ENCODE measurements at regions not wholly inside any gene's neighbourhood (a gene's known extent, or its start where the extent isn't known, plus 50 kb on each side); places are given as distances from the start of the nearest gene placed in this dataset.

DNA sequence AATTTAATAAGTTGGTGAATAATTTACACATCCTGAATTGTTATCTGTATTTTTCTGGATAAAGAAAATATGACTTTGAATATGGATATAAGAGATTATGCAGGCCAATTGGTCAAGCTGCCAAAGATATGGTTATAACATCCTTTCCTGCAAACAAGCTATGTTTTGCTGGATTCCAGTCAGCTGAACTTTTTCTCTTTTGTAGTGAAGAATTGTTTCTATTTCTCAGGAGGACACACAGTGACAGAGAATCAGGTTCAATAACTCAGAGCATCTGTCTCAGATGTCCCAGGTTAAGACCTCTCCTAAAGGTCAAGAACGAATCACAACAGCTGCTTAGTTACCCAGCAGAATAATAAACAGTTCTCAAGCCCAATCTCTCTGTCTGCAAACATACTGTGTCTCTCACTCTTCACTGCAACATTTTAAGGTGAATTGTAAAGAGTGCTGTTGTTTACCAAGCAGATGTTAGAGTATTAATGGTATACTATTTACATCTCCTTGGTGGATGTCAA is 189.5 kb upstream of the ANKRD50 start:
- FAIRE-seq (no peak), DNase-seq (ENCODE audit: low spot score) (no peak)

DNA sequence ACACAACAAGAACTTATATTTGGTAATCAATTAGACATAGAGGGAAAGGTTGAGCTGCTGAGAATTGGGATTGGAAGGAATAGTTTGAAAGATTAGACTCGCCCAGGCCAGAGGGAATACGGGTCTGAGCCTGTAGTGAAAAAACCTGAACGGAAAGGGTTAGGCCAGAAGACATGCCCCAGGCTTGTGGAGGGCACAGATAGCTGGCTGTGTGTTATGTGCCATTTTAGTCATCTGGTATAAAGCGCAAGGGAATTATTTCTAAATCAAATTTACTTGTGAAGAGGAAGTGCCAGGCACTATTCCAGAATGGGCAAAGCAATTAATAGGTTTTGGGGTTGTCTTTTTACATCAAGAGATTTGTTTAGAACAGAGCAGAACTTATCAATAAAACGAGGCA is 187.5 kb upstream of the ANKRD50 start:
- DNase-seq (ENCODE audit: low spot score) = no peak
- FAIRE-seq = no peak

DNA sequence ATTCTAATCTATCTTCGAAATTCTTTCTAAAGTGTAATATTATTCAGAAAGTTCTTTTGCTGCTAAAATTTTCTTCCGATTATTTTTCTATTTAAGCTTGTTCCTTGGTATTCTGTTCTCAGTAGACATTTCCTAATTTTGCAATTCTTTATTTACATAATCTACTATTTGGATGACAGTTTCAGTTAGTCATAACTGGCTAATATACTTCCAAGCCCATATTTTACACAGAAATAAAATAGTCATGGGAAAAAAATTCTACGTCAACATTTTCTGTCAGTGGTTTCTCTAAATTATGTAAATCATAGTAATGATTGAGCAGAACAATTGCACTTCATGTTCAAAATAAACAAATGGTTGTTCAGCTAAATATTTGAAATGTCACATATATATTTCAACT is 178.0 kb upstream of the ANKRD50 start:
- FAIRE-seq (no peak), DNase-seq (ENCODE audit: low spot score) (no peak)

DNA sequence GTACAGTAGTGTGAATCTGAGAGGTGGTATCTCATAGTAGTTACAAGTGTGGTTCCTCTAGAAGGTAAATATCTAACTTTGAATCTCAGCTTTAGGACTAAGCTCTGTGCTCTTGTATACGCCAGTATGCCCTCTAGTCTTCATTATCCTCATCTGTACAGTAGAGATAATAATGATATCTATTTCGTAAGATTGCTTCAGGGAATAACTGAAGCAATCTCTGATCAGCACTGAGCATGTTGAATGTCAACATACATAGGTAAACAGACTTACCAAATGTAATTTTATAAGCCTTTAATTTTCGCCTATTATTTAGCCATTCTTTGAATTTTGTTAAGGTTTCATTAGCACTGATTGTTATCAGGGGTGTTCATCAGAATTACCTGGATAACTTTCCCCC is 175.2 kb upstream of the ANKRD50 start:
- no peak for FAIRE-seq
- no peak for DNase-seq (ENCODE audit: low spot score)

DNA sequence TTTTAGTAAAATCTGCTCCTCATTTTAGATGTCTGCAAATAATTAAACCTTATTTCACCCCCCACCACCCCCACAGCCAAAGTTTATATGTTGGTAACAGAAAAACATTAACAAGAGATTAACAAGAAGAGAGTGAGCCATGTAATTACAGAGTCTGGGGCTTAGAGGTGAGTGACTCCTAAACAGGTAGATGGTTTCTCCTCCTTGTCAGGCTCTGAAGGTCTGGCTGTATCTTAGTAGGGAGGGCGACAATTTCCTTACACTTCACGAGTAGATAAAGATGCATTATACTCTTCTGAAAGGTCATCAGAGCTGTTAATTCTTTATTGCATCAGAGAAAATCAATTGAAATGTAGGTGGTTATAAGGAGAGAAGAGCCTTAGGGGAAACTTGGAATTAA is 171.8 kb upstream of the ANKRD50 start:
- no peak for FAIRE-seq

DNA sequence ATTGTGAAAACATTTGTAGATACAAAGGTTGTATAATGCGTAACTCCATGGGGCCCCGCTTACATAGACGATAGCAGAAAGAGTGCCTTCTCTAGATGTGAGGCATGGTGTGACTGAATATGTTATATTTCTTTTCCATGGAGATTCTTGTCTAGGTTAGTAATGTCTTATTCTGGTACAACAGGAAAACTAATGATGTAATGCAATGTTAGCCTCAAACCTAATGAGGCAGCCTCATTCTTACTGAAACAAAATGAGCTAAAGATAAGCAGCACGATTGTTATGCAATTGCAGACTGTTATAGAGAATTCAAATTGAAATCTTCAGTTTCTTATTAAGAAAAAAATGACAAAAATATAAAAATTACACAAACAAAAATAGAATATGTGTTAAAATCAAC is 171.1 kb upstream of the ANKRD50 start:
- FAIRE-seq = no peak
- DNase-seq (ENCODE audit: low spot score) = no peak

More for the DNA sequence above, 171.8 kb upstream of the ANKRD50 start:
- no peak for DNase-seq (ENCODE audit: low spot score)

DNA sequence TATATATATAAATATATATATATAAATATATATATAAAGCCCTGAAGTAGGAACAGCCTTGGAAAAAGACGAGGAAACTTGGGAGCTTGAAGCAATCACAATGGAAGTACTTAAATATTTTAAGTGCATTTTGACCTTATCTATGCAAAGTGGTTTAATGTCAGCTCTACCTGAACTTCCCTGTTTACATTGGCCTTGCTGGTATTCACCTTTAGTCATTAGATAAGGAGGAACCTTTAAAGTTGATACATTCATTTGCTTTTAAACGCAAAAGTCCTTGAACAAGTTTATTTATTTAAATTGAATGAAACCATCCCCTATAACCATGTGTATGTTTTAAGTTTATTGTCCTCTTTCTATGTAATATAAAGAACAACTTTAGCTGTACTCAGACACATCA is 166.7 kb upstream of the ANKRD50 start:
- FAIRE-seq = no peak

DNA sequence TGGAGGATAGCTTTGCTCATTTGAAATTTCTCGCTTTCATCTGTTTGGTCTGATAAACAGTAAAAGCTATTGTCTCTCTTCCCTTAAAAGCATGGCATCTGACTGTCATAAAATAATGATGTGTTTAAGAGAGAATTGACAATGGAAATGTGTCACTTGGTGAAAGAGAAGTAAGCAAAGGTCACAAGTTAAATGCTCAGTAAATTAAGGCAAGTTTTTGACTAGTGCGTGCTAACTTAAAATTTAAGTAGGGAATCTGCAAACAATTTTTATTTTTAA is 161.6 kb upstream of the ANKRD50 start:
- FAIRE-seq (no peak), DNase-seq (ENCODE audit: low spot score) (no peak)

More for the DNA sequence above, 166.7 kb upstream of the ANKRD50 start:
- DNase-seq (ENCODE audit: low spot score) = no peak

DNA sequence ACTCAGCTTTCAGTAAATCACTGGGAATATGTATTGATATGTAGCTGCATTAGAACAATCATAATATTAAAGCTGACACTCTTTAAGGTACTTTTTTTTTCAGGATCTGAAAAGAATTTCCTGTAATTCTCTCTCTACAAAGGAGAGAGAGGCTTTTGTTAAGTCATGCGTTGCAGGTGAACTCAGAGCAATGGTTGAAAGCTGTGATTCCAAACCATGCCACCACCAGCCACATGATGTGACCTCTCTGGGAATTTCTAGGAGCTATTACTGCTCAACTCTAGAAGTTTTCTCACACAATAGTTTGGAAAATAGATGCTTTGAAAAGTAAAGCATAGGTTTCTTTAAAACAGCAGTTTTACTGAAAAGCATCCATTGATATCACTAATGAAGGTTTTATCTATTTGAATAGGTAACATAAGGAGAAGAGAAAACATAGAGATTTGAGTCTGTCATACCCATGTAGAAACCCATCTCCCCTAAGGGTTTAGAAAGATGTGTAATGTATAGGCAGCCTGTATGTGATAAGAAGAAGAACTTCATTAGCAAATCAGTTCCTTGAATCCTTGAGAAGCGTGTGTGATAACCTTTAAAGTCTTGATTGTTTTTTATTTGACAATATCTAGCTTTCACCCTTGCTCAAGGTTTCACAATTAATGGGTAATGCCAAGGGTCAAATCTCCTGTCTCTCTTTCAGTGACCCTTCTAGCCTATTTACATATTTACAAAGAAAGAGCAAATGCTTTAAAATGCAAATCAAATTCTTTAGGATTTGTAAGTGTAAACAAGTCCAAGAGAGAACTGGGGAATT is 161.0 kb upstream of the ANKRD50 start:
- DNase-seq (ENCODE audit: low spot score) (no peak), FAIRE-seq (no peak)

DNA sequence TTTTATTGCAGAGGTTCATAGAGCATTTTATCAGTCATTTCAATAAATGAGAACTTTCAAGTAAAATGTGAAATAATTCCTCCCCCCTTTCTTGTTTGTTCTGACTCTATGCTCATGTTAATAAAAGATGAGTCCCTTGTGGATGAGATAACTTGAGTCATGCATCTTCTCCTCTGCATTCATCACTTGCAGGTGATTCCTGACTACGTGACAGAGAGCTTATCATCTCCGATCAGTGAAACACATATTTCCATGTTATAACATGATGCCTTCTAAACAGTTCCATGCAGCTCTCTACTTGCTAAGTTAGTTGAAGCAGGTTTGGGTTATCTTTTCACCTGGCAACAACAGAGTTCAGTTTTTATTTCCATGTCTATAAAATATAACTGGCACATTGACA is 160.1 kb upstream of the ANKRD50 start:
- no peak for FAIRE-seq
- DNase-seq (ENCODE audit: low spot score) = no peak

DNA sequence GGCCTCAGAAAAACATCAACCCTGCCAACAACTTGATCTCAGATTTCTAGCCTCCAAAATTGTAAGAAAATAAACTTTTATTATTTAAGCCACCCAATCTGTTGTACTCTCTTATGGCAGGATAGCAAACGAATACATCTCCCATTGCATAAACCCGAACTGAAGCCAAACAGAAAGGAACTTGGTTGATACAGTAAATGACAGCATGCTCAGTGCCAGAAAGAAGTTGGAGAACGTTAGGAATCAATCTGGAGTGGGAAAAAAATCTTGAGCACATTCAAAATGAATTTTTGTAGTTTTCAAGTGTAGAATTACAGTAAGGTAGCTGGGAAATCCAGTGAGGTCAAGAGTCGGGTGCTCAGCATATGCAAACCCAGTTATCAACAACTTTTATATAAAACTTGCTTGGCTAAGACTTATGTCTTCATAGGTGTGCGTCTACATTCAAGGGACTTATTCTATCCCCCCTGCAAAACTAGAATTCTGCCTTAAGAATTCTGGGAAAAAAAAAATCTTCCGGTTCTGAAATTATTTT is 157.5 kb upstream of the ANKRD50 start:
- FAIRE-seq (no peak), DNase-seq (ENCODE audit: low spot score) (no peak)

DNA sequence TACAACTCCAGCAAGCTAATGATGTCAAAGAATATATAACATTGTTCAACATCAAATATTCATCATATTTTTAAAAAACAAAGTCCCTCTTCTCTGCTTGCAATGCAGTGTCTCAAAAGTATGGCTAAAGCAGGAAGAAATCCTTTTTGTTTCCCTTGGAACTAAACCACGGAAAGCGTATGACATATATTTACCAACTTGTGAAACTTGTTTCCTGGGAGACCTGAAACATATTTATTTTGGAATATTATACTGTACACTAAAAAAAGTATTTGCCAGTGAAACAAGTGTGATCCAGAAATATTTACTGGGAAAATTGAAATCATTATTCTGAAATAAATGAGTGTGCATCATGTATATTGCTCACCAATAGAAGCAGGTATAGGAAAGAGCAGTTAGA is 156.0 kb upstream of the ANKRD50 start:
- no peak for DNase-seq (ENCODE audit: low spot score)
- FAIRE-seq = no peak

DNA sequence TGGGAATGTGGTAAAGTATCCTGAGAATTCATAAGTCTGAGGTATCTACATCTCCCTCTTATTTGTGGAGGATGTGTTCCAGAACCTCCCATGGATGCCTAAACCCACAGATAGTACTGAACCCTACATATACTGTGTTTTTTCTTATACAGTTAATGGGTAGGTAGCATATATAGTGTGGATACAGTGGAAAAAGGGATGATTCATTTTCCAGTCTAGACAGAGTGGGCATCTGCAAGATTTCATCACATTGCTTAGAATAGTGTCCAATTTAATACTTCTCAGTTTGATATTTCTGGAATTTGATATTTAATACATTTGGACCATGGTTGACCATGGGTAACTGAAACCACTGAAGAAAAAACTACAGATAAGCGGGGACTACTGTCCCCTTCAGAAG is 155.0 kb upstream of the ANKRD50 start:
- FAIRE-seq (no peak), DNase-seq (ENCODE audit: low spot score) (no peak)

DNA sequence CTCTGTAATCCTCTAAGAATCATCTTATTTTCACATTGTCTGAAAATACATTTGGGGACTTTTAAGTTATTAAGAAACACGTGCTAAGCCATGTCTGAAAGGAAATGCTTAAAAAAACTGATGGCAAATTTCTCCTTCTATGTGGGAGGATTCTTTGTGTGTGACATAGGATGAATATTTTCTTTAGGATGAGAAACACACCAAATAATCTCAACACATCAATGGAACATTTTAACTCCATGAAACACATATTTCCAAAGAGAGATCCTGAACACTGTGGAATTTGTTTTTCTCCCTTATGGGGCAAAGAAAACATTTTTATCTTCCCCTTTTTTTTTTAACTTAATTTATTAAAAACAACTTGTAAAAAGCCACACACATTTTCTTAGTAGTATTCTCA is 153.8 kb upstream of the ANKRD50 start:
- DNase-seq (ENCODE audit: low spot score) (no peak), FAIRE-seq (no peak)

DNA sequence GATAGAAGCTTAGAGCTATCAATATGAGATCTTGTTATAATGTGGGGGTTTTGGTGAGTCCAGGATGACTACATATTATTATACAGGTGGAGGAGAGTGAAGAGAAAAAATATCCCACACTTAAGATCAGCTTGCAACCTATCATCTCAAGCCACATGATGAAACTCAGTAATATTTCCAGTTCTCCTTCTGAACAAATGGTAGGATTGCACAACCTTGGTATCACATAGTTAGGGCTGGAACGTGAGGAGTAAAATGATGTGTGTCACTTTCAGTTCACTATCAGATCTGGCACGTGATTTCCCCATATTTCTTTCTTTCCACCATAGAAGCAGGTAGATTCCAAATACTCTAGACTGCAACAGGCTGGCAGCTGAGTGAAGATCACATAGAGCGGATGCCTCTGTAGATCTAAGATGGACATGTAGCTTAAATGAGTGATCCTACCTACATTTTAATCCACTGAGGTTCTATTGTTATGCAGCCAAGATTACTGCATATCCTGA is 150.6 kb upstream of the ANKRD50 start:
- no peak for FAIRE-seq
- DNase-seq (ENCODE audit: low spot score) = no peak

DNA sequence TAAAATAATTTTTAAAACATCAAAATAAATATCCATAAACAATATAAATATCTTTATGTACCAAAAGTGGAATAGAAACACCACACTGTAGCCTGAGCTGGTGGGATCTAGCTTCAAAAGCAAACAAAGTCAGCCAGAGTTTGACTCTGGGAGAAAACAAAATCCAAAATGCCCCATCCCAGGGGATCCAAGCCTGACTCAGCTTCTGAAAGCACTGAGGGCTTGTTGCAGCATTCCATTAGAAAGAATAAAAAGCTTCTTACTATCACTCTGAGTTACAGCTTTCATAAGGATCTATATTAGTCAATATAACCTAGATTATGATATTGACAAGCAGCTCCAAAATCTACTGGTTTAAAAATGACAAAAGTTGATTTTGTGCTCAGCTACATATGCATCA is 149.7 kb upstream of the ANKRD50 start:
- DNase-seq (ENCODE audit: low spot score) = no peak
- no peak for FAIRE-seq

DNA sequence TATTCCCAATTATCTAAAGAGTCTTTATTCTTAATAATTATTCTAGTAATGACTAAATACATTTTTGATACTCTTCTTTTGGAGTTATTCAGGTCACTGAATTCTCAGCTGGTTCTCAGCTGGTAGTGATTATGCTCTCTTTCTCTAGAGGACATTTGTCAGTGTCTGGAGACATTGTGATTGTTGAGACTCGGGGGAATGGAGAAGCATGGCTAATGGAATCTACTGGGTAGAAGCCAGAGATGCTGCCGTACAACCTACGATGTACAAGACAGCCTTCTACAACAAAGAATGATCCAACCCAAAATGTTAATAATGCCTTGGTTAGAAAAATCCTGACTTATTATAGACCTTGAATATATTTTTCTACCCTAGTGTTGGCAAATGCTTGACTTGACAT is 149.2 kb upstream of the ANKRD50 start:
- DNase-seq (ENCODE audit: low spot score) (no peak), FAIRE-seq (no peak)

DNA sequence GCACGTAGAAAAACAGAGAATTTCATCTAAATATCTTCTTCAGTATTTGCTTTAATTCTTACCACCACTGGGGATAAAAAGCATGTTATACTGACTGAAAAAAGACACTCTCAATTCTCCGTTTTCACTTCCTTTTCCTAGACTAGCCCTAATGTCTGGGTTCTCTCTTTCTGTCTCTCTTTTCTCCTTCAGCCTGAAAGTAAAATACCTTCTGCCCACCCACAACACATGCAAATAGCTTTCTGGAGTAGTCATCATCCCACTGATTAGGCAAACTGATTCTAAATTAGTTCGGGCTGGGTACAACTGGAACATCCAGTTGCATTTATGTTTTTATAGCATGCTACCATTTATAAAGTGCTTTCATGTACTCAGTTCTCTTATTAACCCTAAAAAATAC is 142.4 kb upstream of the ANKRD50 start:
- DNase-seq (ENCODE audit: low spot score) (no peak), FAIRE-seq (no peak)

DNA sequence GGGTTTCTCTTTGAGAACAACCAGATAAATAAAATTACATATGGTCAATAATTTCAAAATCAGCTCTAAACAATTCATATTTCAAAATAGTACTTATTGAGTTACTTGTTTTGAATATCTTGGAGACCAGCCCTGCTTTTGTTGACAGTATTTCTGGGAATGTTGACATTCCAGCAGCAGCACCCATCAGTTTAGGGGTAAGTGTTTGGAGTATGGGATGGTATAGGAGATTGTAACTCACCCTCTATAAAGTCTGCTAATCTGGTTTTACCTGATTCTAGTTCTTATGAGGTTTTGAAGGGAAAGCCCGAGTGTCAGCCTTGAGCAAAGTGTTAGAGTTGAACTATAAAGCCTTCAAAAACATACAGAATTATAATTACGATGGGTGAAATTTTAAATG is 139.2 kb upstream of the ANKRD50 start:
- DNase-seq (ENCODE audit: low spot score) = no peak
- FAIRE-seq = no peak

DNA sequence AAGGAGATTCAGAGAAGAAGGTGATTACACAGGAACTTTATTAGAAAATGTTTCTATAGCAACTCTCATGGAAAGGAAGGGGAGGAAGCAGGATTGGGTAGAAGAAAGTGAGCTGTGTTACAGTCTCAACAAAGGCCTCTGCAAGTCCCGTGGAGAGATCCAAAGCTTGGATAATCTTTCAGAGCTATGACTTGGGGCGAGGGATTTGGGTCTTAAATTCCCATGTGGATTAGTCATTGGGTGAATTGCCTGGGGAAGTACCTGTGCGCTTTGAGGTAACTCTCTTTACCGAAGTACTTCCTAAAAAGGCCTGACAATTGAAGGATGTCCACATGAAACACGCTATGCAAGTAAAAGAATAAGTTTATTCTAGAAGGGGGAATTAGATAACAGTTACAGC is 133.8 kb upstream of the ANKRD50 start:
- FAIRE-seq = no peak
- DNase-seq (ENCODE audit: low spot score) = no peak

DNA sequence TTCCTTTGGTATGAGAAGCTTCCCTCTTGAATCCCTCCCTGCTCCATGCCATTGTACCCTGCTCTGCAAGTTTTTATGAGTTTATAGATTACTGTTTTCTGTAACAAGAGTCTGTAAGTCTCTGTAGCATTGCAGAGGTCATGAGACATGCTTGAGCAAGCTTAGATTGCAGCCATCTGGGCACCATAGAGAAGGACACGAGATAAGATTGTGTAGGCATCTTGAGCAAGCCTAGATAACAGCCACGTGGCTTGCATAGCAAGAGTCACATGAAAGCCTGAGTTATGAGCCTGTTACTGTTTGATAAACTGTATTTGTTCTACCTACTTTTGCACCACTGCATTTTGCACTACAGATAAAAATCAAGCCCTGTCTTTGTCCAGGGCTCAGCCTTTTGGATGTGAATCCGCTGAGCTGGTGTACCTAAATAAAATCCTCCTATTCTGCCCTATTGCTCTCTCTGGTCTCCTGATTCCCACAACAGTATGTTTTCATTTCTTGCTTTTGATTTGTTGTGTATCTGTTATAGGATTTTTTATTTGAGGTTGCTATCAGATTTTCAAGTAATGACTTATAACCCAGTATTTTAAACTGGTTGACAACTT is 127.4 kb upstream of the ANKRD50 start:
- DNase-seq (ENCODE audit: low spot score) = no peak
- FAIRE-seq = no peak

DNA sequence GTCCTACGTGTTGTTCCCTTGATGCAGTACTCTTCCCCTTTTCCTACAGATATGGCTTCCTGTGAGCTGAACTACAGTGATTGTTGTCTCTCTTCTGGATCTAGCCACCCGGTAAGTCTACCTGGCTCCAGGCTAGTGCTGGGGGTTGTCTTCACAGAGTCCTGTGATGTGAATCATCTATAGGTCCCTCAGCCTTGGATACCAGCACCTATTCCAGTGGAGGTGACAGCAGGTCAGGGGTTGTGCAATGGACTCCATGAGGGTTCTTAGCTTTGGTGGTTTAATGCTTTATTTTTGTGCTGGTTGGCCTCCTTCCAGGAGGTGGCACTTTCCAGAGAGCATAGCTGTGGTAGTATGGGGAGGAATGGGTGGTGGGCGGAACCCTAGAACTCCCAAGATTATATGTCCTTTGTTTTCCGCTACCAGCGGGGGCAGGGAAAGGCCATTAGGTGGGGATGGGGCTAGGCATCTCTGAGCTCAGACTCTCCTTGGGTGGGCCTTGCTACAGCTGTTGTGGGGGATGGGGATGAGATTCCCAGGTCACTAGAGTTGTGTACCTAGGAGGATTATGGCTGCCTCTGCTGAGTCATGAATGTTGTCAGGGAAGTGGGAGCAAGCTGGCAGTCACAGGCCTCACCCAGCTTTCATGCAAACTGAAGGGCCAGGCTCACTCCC is 121.4 kb upstream of the ANKRD50 start:
- FAIRE-seq (no peak), DNase-seq (ENCODE audit: low spot score) (no peak)
